Loucy (cell line): ENCODE measurements at regions not wholly inside any gene's neighbourhood (a gene's known extent, or its start where the extent isn't known, plus 50 kb on each side); places are given as distances from the start of the nearest gene placed in this dataset.

Experiments
- H2AFZ ChIP-seq: fragments of 200-600 bp; sonication (generic); 2 replicates; pipeline ENCODE4 v1.6.0; 2016; ENCODE audit warnings: antibody characterized with exemption, mild to moderate bottlenecking, low read length, moderate library complexity
- H3F3A ChIP-seq: fragments of 200-600 bp; 2 replicates; pipeline ENCODE4 v1.6.0; 2016; ENCODE audit warnings: antibody characterized with exemption, low read depth, mild to moderate bottlenecking
- H3K27me3 ChIP-seq: fragments of 200-600 bp; sonication (generic); 2 replicates; pipeline ENCODE4 v1.6.1; 2014; ENCODE audit warnings: low read length, mild to moderate bottlenecking; ENCODE audit not compliant: insufficient read depth, poor library complexity, severe bottlenecking
- H3K36me3 ChIP-seq: fragments of 200-600 bp; sonication (generic); 2 replicates; pipeline ENCODE4 v1.6.1; 2016; ENCODE audit warnings: low read length; ENCODE audit not compliant: insufficient read depth
- H3K4me1 ChIP-seq: fragments of 200-600 bp; sonication (generic); 2 replicates; pipeline ENCODE4 v1.5.1; 2014; ENCODE audit warnings: low read length, mild to moderate bottlenecking; ENCODE audit not compliant: insufficient read depth, poor library complexity, severe bottlenecking
- H3K4me2 ChIP-seq: fragments of 200-600 bp; sonication (generic); 2 replicates; pipeline ENCODE4 v1.6.0; 2014; ENCODE audit warnings: antibody characterized with exemption, low read length, low read depth, mild to moderate bottlenecking; ENCODE audit not compliant: poor library complexity, severe bottlenecking
- H3K4me3 ChIP-seq: fragments of 200-600 bp; sonication (generic); 2 replicates; pipeline ENCODE4 v1.5.1; 2014; ENCODE audit warnings: low read length, mild to moderate bottlenecking, mixed read lengths; ENCODE audit not compliant: poor library complexity, severe bottlenecking
- H3K79me2 ChIP-seq: fragments of 200-600 bp; sonication (generic); 2 replicates; pipeline ENCODE4 v1.6.1; 2014; ENCODE audit warnings: low read length; ENCODE audit not compliant: insufficient read depth
- H3K9ac ChIP-seq: fragments of 200-600 bp; sonication (generic); 2 replicates; pipeline ENCODE4 v1.6.0; 2014; ENCODE audit warnings: mild to moderate bottlenecking, low read depth, low read length, moderate library complexity; ENCODE audit not compliant: poor library complexity, severe bottlenecking
- H3K9me2 ChIP-seq: fragments of 200-600 bp; sonication (generic); replicated peaks from 2 replicates; pipeline ENCODE4 v1.6.1; 2016; ENCODE audit warnings: low read depth, low read length, mixed read lengths
- H3K9me3 ChIP-seq: fragments of 200-600 bp; sonication (generic); 2 replicates; pipeline ENCODE4 v1.6.1; 2014; ENCODE audit warnings: mild to moderate bottlenecking, antibody characterized with exemption, low read length, low read depth; ENCODE audit not compliant: insufficient read depth
- H4K20me1 ChIP-seq: fragments of 200-600 bp; sonication (generic); 2 replicates; pipeline ENCODE4 v1.6.0; 2014; ENCODE audit warnings: antibody characterized with exemption, low read length, mild to moderate bottlenecking; ENCODE audit not compliant: insufficient read depth, poor library complexity, severe bottlenecking
- EZH2phosphoT487 ChIP-seq: fragments of 200-600 bp; IDR thresholded peaks from 2 replicates; pipeline ENCODE4 v1.6.1; 2018; ENCODE audit warnings: antibody characterized with exemption, mild to moderate bottlenecking, moderate library complexity, borderline replicate concordance
- TF ChIP-seq, protein P1 (sequence below): fragments of 200-600 bp; sonication (generic); conservative IDR thresholded peaks from 2 replicates; pipeline ENCODE4 v1.5.1; 2014; ENCODE audit warnings: mild to moderate bottlenecking, antibody characterized with exemption, low read length

DNA sequence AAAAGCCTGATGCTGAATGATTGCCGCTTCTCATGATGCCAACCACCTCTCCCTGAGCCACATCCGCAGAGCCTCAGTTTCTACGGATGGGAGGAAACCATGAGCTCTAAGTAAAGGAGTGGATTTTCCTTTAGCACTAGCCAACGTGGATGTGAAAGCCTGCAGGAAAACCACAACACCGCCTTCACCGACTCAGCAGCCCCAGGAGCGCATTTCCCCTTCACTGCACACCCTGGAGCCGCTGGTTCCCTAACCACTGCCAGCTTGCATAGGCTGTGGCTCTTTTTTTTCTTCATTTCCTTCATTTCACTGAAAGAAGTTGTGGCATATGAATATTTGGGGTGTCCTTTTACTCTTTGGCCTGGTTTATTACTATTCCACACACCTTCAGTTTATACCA is 50.5 kb upstream of the SSTR4 start:
- Histone ChIP-seq H2AFZ (no peak overlapping the region), H3K4me3 (no peak overlapping the region), H3K4me2 (no peak overlapping the region), H3K9me3 (no peaks in the 10 kb centered on the region), H4K20me1 (no peaks in the 10 kb centered on the region), H3K9me2 (no peaks in the 10 kb centered on the region), H3F3A (no peaks in the 10 kb centered on the region), H3K9ac (no peak overlapping the region), H3K27me3 (no peaks in the 10 kb centered on the region), H3K79me2 (no peaks in the 10 kb centered on the region), H3K4me1 (no peaks in the 10 kb centered on the region), H3K36me3 (no peaks in the 10 kb centered on the region)
- no peak for TF ChIP-seq EZH2phosphoT487
- TF ChIP-seq, protein P1, sequence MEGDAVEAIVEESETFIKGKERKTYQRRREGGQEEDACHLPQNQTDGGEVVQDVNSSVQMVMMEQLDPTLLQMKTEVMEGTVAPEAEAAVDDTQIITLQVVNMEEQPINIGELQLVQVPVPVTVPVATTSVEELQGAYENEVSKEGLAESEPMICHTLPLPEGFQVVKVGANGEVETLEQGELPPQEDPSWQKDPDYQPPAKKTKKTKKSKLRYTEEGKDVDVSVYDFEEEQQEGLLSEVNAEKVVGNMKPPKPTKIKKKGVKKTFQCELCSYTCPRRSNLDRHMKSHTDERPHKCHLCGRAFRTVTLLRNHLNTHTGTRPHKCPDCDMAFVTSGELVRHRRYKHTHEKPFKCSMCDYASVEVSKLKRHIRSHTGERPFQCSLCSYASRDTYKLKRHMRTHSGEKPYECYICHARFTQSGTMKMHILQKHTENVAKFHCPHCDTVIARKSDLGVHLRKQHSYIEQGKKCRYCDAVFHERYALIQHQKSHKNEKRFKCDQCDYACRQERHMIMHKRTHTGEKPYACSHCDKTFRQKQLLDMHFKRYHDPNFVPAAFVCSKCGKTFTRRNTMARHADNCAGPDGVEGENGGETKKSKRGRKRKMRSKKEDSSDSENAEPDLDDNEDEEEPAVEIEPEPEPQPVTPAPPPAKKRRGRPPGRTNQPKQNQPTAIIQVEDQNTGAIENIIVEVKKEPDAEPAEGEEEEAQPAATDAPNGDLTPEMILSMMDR = no peak

DNA sequence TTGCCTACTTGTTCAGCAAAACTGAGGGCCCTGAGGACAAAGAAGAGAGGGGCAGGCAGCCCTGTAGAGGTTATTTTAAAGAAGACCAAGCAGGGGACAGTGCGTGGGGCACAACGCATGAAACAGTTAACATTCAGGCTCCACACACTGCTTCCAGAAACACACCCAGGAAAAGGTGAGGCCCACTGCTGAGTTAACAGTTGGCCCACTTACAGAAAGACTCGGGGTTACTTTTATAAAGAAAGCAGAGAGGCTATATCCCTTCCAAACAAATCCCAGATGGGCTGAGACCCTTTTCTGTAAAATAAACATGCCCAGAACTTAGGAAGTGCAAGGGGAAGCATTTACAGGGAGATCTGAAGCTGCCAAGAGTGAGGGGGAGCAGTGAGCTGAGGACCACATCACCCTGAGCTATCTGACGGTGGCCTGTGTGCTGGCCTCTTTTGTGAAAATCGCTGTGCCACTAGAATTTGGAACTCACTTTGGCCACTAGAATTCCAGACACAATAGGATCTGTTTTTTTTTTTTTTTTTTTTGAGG is 49.8 kb upstream of the SSTR4 start:
- Histone ChIP-seq H3K9me2 (no peaks in the 10 kb centered on the region), H3K4me2 (no peak overlapping the region), H3K9ac (no peak overlapping the region), H3K4me1 (no peaks in the 10 kb centered on the region), H3K79me2 (no peaks in the 10 kb centered on the region), H3K9me3 (no peaks in the 10 kb centered on the region), H3F3A (no peaks in the 10 kb centered on the region), H3K36me3 (no peaks in the 10 kb centered on the region), H3K4me3 (no peak overlapping the region), H3K27me3 (no peaks in the 10 kb centered on the region), H2AFZ (no peak overlapping the region), H4K20me1 (no peaks in the 10 kb centered on the region)
- TF ChIP-seq EZH2phosphoT487 = no peak
- TF ChIP-seq, protein P1 = no peak
